GM18868 (cell line): ENCODE measurements at regions not wholly inside any gene's neighbourhood (a gene's known extent, or its start where the extent isn't known, plus 50 kb on each side); places are given as distances from the start of the nearest gene placed in this dataset.

ENCODE experiments used
- ATAC-seq: cut with Tn5 transposase; IDR thresholded peaks from one replicate; pipeline ENCODE4 v1.9.1; 2021; ENCODE audit warnings: mild to moderate bottlenecking, moderate library complexity; ENCODE audit not compliant: unreplicated experiment

GRCh38 chr1:170271430-170272161 is 125.8 kb downstream of the NTMT2 start:
- no peak for ATAC-seq

- no peak for ATAC-seq
Measured at GRCh38 chr1:170273291-170274130, 127.8 kb downstream of the NTMT2 start.

DNA sequence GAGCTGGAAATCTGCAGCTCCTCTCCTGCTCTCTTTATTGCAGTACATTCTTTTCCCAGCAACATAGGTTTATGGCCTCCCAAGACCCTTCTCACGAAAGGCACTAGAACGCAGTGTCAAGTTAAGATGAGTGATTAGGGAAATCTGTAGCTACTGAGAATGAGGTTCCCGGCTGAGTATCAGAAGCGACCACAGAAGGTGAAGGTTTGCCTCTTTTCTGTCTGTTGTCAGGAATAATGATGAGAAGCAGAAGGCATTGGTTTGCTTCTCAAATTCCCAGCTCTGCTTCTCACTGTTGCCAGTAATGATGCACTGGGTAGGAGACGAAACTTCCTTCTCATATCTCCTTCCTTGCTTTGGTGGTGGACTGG is 128.4 kb downstream of the NTMT2 start:
- no peak for ATAC-seq

DNA sequence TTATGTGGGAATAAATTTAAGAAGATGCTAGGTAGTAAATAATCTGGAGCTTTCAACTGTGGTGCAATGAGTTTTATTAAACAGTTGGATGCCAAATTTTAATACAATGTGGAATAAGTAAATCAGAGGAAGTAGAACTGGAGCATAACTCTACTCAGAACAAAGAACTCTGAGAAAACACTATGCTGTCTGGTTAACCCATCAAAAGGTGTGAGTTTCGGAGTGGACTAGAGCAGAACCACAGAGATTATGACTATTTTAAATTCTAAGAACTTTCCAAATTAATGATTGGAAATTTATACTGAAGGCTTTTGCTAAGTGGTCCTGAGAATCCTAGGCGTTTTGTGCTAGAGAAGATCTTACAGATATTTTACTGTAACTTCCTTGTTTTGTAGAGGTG is 132.2 kb downstream of the NTMT2 start:
- ATAC-seq, result no peak

- no peak for ATAC-seq
Measured at GRCh38 chr1:170284016-170284415, 138.3 kb downstream of the NTMT2 start.

DNA sequence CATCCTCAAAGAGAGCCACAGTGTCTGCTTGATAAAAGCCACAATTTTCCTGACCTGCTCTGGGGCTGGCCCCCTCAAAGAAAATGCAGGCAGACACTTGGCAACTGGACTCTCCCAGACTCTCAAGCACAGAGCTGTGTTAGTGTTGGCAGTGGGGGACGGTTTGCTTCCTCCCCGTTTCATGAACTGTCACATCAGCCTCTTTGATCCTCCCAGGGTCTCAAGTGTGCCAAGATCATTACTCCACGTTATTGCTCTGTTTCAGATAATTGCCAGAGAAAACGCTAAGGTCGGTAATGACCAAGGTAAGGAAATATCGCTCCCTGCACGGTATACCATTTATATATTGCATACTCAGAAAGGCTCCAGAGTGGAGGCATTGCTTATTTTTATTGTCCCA is 138.8 kb downstream of the NTMT2 start:
- no peak for ATAC-seq

DNA sequence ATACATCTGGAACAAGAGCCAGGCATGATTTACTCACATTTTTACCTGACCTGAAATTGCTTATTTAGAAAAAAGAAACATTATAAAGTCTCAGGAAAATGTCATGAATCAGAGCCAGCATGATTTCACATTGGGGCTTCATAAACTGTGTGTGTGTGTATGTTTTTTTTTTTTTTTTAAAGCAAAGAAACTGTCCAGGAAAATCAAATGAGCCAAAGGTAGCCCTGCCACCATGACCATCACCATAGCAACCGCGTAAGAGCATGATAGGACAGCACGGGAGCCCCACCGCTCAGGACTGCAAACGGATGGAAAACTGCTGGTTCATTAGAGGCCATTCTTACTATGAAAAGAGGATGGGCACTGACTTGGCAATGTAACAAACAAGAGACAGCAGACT is 139.2 kb downstream of the NTMT2 start:
- no peak for ATAC-seq

GRCh38 chr1:170288155-170288554 is 142.4 kb downstream of the NTMT2 start:
- no peak for ATAC-seq

DNA sequence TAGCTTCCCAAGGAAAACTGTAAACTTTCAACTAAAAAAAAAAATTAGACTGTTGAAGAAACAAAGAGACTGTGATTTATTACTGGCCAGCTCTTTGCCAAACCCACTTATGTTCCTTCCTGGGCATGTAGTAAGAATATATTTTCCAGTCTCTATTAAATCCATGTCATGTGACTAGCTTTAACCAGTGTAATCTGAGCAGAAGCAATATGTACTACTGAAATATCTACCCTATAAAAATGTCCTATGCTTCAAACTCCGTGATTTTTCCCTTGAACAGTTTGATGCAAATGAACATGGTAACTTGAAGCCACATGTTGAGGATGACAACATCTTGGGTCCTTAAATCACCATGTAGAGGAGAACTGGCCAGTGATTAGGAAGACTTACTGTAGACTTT is 144.5 kb downstream of the NTMT2 start:
- ATAC-seq, result no peak

DNA sequence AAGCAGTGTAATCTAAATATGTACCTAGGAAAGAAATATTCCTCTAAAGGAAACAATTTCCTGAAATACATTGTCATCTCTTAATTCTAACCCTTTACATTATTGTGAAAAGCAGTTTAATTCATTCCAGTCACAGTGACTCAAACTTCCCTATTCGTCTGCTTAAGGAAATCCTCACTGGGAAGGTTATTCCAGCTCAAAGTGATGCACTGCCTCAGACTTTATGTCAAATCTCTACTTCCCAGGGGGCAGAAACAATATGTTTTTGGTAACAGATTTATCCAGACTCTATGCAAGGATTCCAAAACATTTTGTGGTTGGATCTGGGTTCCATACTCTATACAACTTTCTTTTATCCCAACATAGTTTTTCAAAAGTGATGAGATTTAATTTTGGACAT is 145.2 kb downstream of the NTMT2 start:
- ATAC-seq, result no peak

GRCh38 chr1:170291516-170291915 is 145.8 kb downstream of the NTMT2 start:
- no peak for ATAC-seq

DNA sequence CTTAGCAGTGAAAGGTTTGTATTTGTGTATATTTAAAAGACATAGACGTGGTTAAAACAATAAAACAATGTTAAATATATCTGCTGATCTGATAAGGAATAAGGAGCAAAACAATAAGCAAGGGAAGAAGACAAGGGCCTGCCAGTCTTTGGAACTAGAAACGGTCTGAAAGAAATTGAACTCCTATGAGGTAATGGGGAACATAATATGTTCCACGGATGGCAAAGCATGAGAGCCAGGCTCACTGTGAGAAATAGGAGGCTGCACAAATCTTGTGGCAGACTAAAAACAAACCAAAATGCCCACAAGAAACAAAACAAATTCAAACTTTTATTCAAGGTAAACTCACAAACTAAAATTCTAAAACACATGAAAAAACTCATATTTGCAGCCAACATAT is 150.5 kb downstream of the NTMT2 start:
- no peak for ATAC-seq

DNA sequence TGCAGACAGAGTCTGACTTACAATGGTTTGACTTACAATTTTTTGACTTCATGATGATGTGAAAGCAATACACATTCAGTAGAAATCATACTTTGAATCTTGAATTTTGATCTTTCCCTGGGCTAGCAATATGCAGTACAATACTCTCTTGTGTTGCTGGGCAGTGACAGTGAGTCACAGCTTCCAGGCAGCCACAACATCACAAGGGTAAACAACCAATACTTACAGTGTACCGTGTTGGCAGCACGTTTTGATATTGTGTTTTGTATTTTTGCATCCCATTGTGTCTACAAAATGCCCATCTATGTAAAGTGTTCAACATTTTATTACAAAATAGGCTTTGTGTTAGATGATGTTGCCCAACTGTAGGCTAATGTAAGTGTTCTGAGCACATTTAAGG is 150.9 kb downstream of the NTMT2 start:
- ATAC-seq, result no peak

- ATAC-seq, result no peak
Measured at GRCh38 chr1:170301596-170301995, 155.8 kb downstream of the NTMT2 start.

DNA sequence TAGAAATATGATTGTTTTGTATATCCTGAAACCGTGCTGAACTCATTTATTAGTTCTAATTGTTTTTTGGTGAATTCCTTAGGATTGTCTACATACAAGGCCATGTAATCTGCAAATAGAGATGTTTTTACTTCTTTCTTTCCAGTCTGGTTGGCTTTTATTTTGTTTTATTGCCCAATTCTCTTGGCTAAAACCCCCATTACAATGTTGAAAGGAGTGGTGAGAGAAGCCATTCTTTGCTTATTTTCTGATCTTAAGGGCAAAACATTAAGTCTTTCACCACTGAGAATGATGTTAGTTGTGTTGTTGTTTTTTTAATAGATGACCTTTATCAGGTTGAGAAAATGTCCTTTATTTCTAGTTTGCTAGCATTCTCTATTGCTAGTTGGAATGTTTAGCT is 157.3 kb downstream of the NTMT2 start:
- no peak for ATAC-seq

GRCh38 chr1:170305777-170306512 is 160.2 kb downstream of the NTMT2 start:
- ATAC-seq, result no peak

DNA sequence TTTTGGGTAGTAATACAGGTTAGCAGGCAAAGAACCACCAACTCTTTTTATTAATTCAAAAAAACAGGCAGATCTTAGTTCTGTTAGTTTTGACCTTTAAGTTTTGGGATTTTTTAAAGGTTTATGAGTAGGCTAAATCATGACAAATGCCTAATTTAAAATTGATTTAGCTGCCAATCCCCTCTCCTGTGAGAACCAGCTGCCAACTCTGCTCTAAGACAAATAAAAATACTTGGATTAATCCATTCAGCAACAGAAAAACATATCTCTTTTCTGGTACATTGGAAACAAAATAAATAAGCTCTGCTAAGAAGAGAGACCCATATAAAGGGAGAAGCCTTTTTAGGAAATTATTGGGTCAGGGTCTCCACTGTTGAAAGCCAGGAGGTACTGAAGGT is 160.8 kb downstream of the NTMT2 start:
- ATAC-seq, result no peak

DNA sequence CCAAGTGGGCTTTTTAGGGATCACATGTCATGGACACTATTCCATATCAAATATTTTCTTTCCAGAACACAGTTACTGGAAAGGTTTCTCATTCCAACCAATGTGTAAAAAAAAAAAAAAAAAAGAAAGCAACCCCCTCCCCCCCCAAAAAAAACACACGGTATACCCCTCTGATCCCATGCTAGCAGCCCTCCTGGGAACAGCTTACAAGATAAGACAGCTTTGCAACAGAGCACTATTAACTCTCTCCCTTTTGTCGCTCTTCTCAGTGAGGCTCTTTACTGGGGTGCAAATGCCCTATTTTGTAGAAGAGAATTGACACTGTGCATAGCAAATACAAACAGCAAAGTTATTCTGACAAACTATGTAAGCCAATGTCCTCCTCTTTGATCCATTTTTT is 161.2 kb downstream of the NTMT2 start:
- ATAC-seq, result no peak

- no peak for ATAC-seq
Measured at GRCh38 chr1:170307426-170307825, 161.7 kb downstream of the NTMT2 start.

DNA sequence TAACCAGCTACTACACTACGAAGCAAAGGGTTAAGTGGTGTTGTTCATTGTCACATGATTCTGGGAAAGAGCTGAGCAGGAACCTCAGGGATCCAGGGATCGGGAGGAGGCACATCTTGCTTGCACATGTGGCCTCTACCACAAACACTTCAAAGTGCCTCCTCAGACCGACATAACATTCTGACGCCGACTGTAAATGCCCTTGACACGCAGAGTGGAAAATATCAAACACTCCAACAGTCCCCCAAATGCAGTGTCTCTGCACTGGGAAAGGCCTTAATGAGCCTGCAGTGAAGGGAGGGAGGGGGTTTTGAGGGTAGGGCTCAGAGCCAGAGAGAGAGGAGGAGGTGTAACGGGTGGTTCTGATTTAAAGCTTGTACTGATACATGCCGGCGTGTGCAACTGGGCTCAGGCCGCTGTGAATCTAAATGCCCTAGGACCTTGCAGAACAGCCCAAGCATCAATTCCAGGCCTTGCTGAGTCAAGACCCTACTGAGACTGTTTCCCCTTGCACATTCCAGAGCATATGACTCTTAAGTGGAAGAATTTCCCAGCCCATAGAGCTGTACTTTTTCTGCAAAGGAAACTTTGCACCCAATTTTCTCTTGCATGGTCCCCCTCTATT is 163.7 kb downstream of the NTMT2 start:
- no peak for ATAC-seq

DNA sequence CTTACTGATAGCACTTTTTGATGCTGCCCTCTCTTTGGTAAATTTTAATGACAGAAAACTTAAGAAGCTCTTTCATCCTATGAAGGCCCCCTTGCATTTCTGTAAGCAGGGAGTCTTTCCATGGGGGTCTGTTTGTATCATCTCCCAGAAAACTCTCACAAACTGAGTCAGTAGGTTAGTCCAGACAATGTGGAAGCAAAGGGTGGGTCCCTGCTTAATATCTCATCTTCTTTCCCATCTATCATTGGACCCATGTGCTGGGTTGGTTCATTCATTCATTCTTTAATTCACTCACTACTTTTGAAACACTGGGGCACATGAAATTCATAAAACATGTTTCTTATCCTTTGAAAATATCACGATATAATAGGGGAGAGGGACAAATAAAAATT is 164.3 kb downstream of the NTMT2 start:
- ATAC-seq, result no peak
